Brain microvascular endothelial cell (primary cell): ENCODE measurements at regions not wholly inside any gene's neighbourhood (a gene's known extent, or its start where the extent isn't known, plus 50 kb on each side); places are given as distances from the start of the nearest gene placed in this dataset.

Experiments used
- DNase-seq: peaks from one replicate; pipeline ENCODE4 v3.0.0-alpha.2; 2020
- H3K27ac ChIP-seq: fragments of 250-450 bp; sonication (Bioruptor Pico); 2 replicates; pipeline ENCODE4 v1.5.1; 2020; ENCODE audit warnings: mild to moderate bottlenecking, moderate library complexity
- H3K27me3 ChIP-seq: fragments of 250-450 bp; sonication (Bioruptor Pico); replicated peaks from 2 replicates; pipeline ENCODE4 v1.5.1; 2020; ENCODE audit warnings: mild to moderate bottlenecking
- H3K36me3 ChIP-seq: fragments of 250-450 bp; sonication (Bioruptor Pico); replicated peaks from 2 replicates; pipeline ENCODE4 v1.5.1; 2020; ENCODE audit warnings: mild to moderate bottlenecking
- H3K4me3 ChIP-seq: 2 replicates; pipeline ENCODE4 v1.5.1; 2011; ENCODE audit warnings: low read depth, mild to moderate bottlenecking, control low read depth, low read length, moderate library complexity
- CTCF ChIP-seq: IDR thresholded peaks from 2 replicates; pipeline ENCODE4 v1.5.1; 2011; ENCODE audit warnings: low read depth, mild to moderate bottlenecking, moderate library complexity, low read length, control low read depth, inconsistent platforms; ENCODE audit errors: missing control alignments
- in situ Hi-C: cut with HindIII; loops from 2 replicates; pipeline ENCODE4 v1.10.0; 2017; ENCODE audit warnings: low sequenced_read_pairs, low pct_ligation_motif_present

- in situ Hi-C loops: no loop called here
- DNase-seq: no peak
- H3K27ac ChIP-seq: no peak overlapping the region
- H3K4me3 ChIP-seq: no peak overlapping the region
- H3K27me3 ChIP-seq: no peaks in the 10 kb centered on the region
- TF ChIP-seq CTCF: no peak
- H3K36me3 ChIP-seq: no peaks in the 10 kb centered on the region
Observed at GRCh38 chr9:81250606-81251005, 438.7 kb downstream of the TLE1 start.

- DNase-seq: no peak
- no peaks in the 10 kb centered on the region for H3K27me3 ChIP-seq
- no peak for TF ChIP-seq CTCF
- no peaks in the 10 kb centered on the region for H3K36me3 ChIP-seq
- in situ Hi-C loops: no loop called here
- H3K27ac ChIP-seq: no peak overlapping the region
- no peak overlapping the region for H3K4me3 ChIP-seq
Observed at GRCh38 chr9:81250041-81250440, 439.3 kb downstream of the TLE1 start.

GRCh38 chr9:81245254-81245956 is 443.9 kb downstream of the TLE1 start:
- no peak for TF ChIP-seq CTCF
- in situ Hi-C loops: no loop called here
- H3K36me3 ChIP-seq: no peaks in the 10 kb centered on the region
- H3K27ac ChIP-seq: no peak overlapping the region
- H3K4me3 ChIP-seq: no peak overlapping the region
- H3K27me3 ChIP-seq: no peaks in the 10 kb centered on the region
- DNase-seq: no peak

GRCh38 chr9:81244631-81245030 is 444.7 kb downstream of the TLE1 start:
- H3K27ac ChIP-seq: no peak overlapping the region
- no peaks in the 10 kb centered on the region for H3K36me3 ChIP-seq
- no peak overlapping the region for H3K4me3 ChIP-seq
- in situ Hi-C loops: no loop called here
- DNase-seq: no peak
- H3K27me3 ChIP-seq: no peaks in the 10 kb centered on the region
- TF ChIP-seq CTCF: no peak

GRCh38 chr9:81242866-81243265 is 446.5 kb downstream of the TLE1 start:
- Histone ChIP-seq H3K27ac (no peak overlapping the region), H3K36me3 (no peaks in the 10 kb centered on the region), H3K4me3 (no peak overlapping the region), H3K27me3 (no peaks in the 10 kb centered on the region)
- in situ Hi-C loops: no loop called here
- DNase-seq: no peak
- TF ChIP-seq CTCF: no peak

- no peak overlapping the region for H3K27ac ChIP-seq
- TF ChIP-seq CTCF: no peak
- H3K4me3 ChIP-seq: no peak overlapping the region
- H3K27me3 ChIP-seq: no peaks in the 10 kb centered on the region
- no peaks in the 10 kb centered on the region for H3K36me3 ChIP-seq
- DNase-seq: no peak
- in situ Hi-C loops: no loop called here
Observed at GRCh38 chr9:81239388-81239787, 450.0 kb downstream of the TLE1 start.
